K562 (cell line): ENCODE measurements at regions not wholly inside any gene's neighbourhood (a gene's known extent, or its start where the extent isn't known, plus 50 kb on each side); places are given as distances from the start of the nearest gene placed in this dataset.
A peak's percentile ranks its signal among the peaks of the same experiment; 100 is the strongest.
"Not testable (repeated sequence)": the region's sequence is repeated elsewhere in the genome, so short reads cannot be mapped to it uniquely, and the experiment has no call there.

Experiments used
- ATAC-seq: fragments of 200-7000 bp; cut with Tn5 transposase; 3 replicates; pipeline ENCODE4 v1.9.1; 2020; ENCODE audit warnings: moderate library complexity
- BruUV-seq: library from RNA; stranded (reverse); fragments of 400-500 nt; replicated peaks from 2 replicates; lab custom pipeline; 2021; lab: Mats Ljungman, UMichigan
- CTCF ChIA-PET: fragments of 300-600 bp; formaldehyde crosslinking; extraction: SDS; loops from one replicate; lab custom pipeline; 2021; ENCODE audit warnings: low intra/inter-chr PET ratio; lab: Yijun Ruan, JAX
- POLR2A ChIA-PET: fragments of 300-600, 350-650 bp; sonication (Branson Sonifier 250); formaldehyde crosslinking; extraction: SDS; loops from one replicate; lab custom pipeline; 2021; ENCODE audit warnings: antibody characterized with exemption, inconsistent platforms; lab: Yijun Ruan, JAX
- DNase-seq, 4 experiments: peaks; one replicate each; pipeline versions ENCODE4 v3.0.0 to v3.0.0-alpha.2; 2011 to 2018; ENCODE audit warnings: low spot score in 3 of 4, mixed read lengths in 3 of 4; ENCODE audit errors: extremely low read depth in 1 of 4
- FAIRE-seq: peaks from 2 replicates; lab custom pipeline; 2011; peaks lifted over from hg19 to GRCh38; lab: Jason Lieb, UNC
- H2AFZ ChIP-seq: 2 replicates; pipeline ENCODE4 v1.6.0; 2011; ENCODE audit warnings: low read depth, low read length, control low read depth, inconsistent platforms
- H3K27ac ChIP-seq: fragments of 200-600 bp; 3 replicates; pipeline ENCODE4 v1.8.0; 2011; ENCODE audit warnings: low read depth, mild to moderate bottlenecking, control low read depth, inconsistent platforms, low read length, moderate library complexity, mixed read lengths; ENCODE audit errors: extremely low read depth
- H3K27me3 ChIP-seq, 2 experiments: fragments of 300-600 bp in 1 of 2; 2 replicates in 1 of 2; 3 replicates in 1 of 2; pipeline versions ENCODE4 v1.6.0 to v1.8.0; 2011; ENCODE audit warnings: inconsistent platforms in 2 of 2, low read length in 2 of 2, mild to moderate bottlenecking in 1 of 2, mixed read lengths in 1 of 2, moderate library complexity in 1 of 2; ENCODE audit not compliant: control insufficient read depth in 2 of 2, insufficient read depth in 2 of 2
- H3K36me3 ChIP-seq: fragments of 300-600 bp; 3 replicates; pipeline ENCODE4 v1.8.0; 2011; ENCODE audit warnings: mild to moderate bottlenecking, low read length, inconsistent platforms; ENCODE audit not compliant: control insufficient read depth, insufficient read depth
- H3K4me1 ChIP-seq, 2 experiments: fragments of 200-600 bp in 1 of 2; replicated peaks in 1 of 2; 2 replicates in 1 of 2; 3 replicates in 1 of 2; pipeline versions ENCODE4 v1.5.1 to v1.8.0; 2011; ENCODE audit warnings: inconsistent platforms in 2 of 2, low read length in 2 of 2, mild to moderate bottlenecking in 1 of 2, mixed read lengths in 1 of 2, moderate library complexity in 1 of 2; ENCODE audit not compliant: control insufficient read depth in 2 of 2, insufficient read depth in 2 of 2
- H3K4me2 ChIP-seq: 2 replicates; pipeline ENCODE4 v1.6.1; 2011; ENCODE audit warnings: low read length, control low read depth, inconsistent platforms, mixed read lengths; ENCODE audit not compliant: insufficient read depth
- H3K4me3 ChIP-seq: fragments of 200-600 bp; sonication (generic), shearing (Covaris generic); 2 replicates; pipeline ENCODE4 v1.5.1; 2016; ENCODE audit warnings: control low read depth, inconsistent platforms
- H3K79me2 ChIP-seq: fragments of 200-600 bp; 3 replicates; pipeline ENCODE4 v1.8.0; 2011; ENCODE audit warnings: low read length, inconsistent platforms; ENCODE audit not compliant: control insufficient read depth, insufficient read depth
- H3K9ac ChIP-seq, 2 experiments: 2 replicates each; pipeline versions ENCODE4 v1.6.0 to v1.6.1; 2011; ENCODE audit warnings: low read depth in 2 of 2, low read length in 2 of 2, control low read depth in 1 of 2, inconsistent platforms in 1 of 2, mild to moderate bottlenecking in 1 of 2, mixed read lengths in 1 of 2; ENCODE audit not compliant: insufficient read depth in 1 of 2
- H3K9me1 ChIP-seq: one replicate; pipeline ENCODE4 v1.6.0; 2011; ENCODE audit warnings: inconsistent platforms, mild to moderate bottlenecking, low read length, moderate library complexity; ENCODE audit not compliant: control insufficient read depth, insufficient read depth
- H3K9me3 ChIP-seq: replicated peaks from 2 replicates; pipeline ENCODE4 v1.5.1; 2011; ENCODE audit warnings: low read depth, low read length, inconsistent platforms; ENCODE audit not compliant: control insufficient read depth, insufficient read depth
- H4K20me1 ChIP-seq: replicated peaks from 2 replicates; pipeline ENCODE4 v1.6.1; 2011; ENCODE audit warnings: low read length, inconsistent platforms, mixed read lengths; ENCODE audit not compliant: control insufficient read depth, insufficient read depth
- ARID1B ChIP-seq: fragments of 450-650 bp; IDR thresholded peaks from 2 replicates; pipeline ENCODE4 v1.6.1; 2016; ENCODE audit warnings: antibody characterized with exemption, mild to moderate bottlenecking, inconsistent platforms
- CBFA2T2 ChIP-seq: fragments of 450-650 bp; conservative IDR thresholded peaks from 2 replicates; pipeline ENCODE4 v1.6.1; 2017; ENCODE audit warnings: mild to moderate bottlenecking
- CBFA2T3 ChIP-seq: fragments of 450-650 bp; IDR thresholded peaks from 2 replicates; pipeline ENCODE4 v1.6.1; 2017
- NCOR1 ChIP-seq: fragments of 450-650 bp; IDR thresholded peaks from 2 replicates; pipeline ENCODE4 v1.6.1; 2016; ENCODE audit warnings: mild to moderate bottlenecking, moderate library complexity
- TAL1 ChIP-seq: fragments of 450-650 bp; IDR thresholded peaks from 2 replicates; pipeline ENCODE4 v1.6.1; 2016; ENCODE audit warnings: mild to moderate bottlenecking
- WGBS: fragments of 100-300 bp; shearing (Covaris generic); methylation state at CpG from one replicate; pipeline ENCODE4 v1.1.6; 2016; ENCODE audit warnings: low coverage, mixed read lengths; ENCODE audit not compliant: insufficient coverage; ENCODE audit errors: missing lambda C conversion rate; 5-methylcytosine and 5-hydroxymethylcytosine counted together
- in situ Hi-C: fragments of 300-500 bp; cut with MboI; formaldehyde crosslinking; loops from 4 replicates; pipeline ENCODE4 v1.15.0; 2018; ENCODE audit warnings: inconsistent platforms, mixed read lengths
- intact Hi-C: fragments of 100-400 bp; cut with micrococcal nuclease; formaldehyde crosslinking; loops from 2 replicates; pipeline ENCODE4 v1.14.2; 2022

- TF ChIP-seq ARID1B (peak; percentile 41), TAL1 (peak; percentile 30; the same call in 1 of the 2 replicates), NCOR1 (peak; percentile 44; the same call in 1 of the 2 replicates), CBFA2T2 (peak; percentile 54), CBFA2T3 (peak; percentile 63)
- WGBS, result no CpG with 5 or more reads among the region's 4 CpGs
- H2AFZ ChIP-seq, H3K4me1 ChIP-seq, BruUV-seq, in situ Hi-C loops, H3K36me3 ChIP-seq, H3K27me3 ChIP-seq, H3K79me2 ChIP-seq, CTCF ChIA-PET, POLR2A ChIA-PET, H3K9me3 ChIP-seq, ATAC-seq, H4K20me1 ChIP-seq, FAIRE-seq, H3K9me1 ChIP-seq, H3K4me2 ChIP-seq, H3K4me3 ChIP-seq, H3K9ac ChIP-seq, H3K27ac ChIP-seq: not testable (repeated sequence)
- peak in 1 of 4 experiments; percentile 17 for DNase-seq
- intact Hi-C loops, result loop anchor here (5.0 to 10.0 kb wide), 2 partner anchors 91 to 383 kb away; no protein-coding TSS in a partner anchor
Observed at GRCh38 chr3:130151555-130151954, 69.9 kb downstream of the ALG1L2 start.

- FAIRE-seq, H3K79me2 ChIP-seq, ATAC-seq, H4K20me1 ChIP-seq, H3K27me3 ChIP-seq, H3K4me2 ChIP-seq, H3K4me1 ChIP-seq, POLR2A ChIA-PET, DNase-seq, H3K36me3 ChIP-seq, H3K9ac ChIP-seq, BruUV-seq, H3K27ac ChIP-seq, CTCF ChIA-PET, H2AFZ ChIP-seq, H3K9me1 ChIP-seq, in situ Hi-C loops, H3K9me3 ChIP-seq, H3K4me3 ChIP-seq: not testable (repeated sequence)
- WGBS, result 74% methylated on average over 6 of the region's 8 CpGs
- intact Hi-C loops, result loop anchor here (5.0 to 10.0 kb wide), 2 partner anchors 89 to 382 kb away; no protein-coding TSS in a partner anchor
Observed at GRCh38 chr3:130153247-130153646, 71.6 kb downstream of the ALG1L2 start.
